Tibial artery (tissue), 4 donors: ENCODE measurements at regions not wholly inside any gene's neighbourhood (a gene's known extent, or its start where the extent isn't known, plus 50 kb on each side); places are given as distances from the start of the nearest gene placed in this dataset.

ENCODE experiments used
- DNase-seq, 2 donors: peaks; one replicate each; pipeline ENCODE4 v3.0.0-alpha.2; 2019
- H3K27ac ChIP-seq, 2 donors: fragments of 200-600 bp; sonication (generic) in 1 of 2; 1 replicate in 1 of 2; 2 replicates in 1 of 2; pipeline ENCODE4 v1.5.1; 2018 to 2019; ENCODE audit warnings: mild to moderate bottlenecking in 1 of 2
- H3K27me3 ChIP-seq, 2 donors: fragments of 200-600 bp; sonication (generic) in 1 of 2; one replicate each; pipeline versions ENCODE4 v1.5.1 to v1.6.0; 2016 to 2019
- H3K36me3 ChIP-seq, 3 donors: fragments of 200-600 bp; sonication (generic) in 2 of 3; one replicate each; pipeline ENCODE4 v1.5.1; 2016 to 2019; ENCODE audit warnings: mild to moderate bottlenecking in 2 of 3
- H3K4me1 ChIP-seq, 4 donors: fragments of 200-600 bp; sonication (generic) in 2 of 4; 1 replicate in 3 of 4; 2 replicates in 1 of 4; pipeline ENCODE4 v1.5.1; 2016 to 2019
- H3K4me3 ChIP-seq, 2 donors: fragments of 200-600 bp; sonication (generic) in 1 of 2; 1 replicate in 1 of 2; 2 replicates in 1 of 2; pipeline ENCODE4 v1.5.1; 2018 to 2019; ENCODE audit warnings: mild to moderate bottlenecking in 2 of 2
- H3K9me3 ChIP-seq, 3 donors: fragments of 200-600 bp; sonication (generic) in 1 of 3; one replicate each; pipeline ENCODE4 v1.5.1; 2016 to 2019
- CTCF ChIP-seq, 2 experiments: fragments of 200-600 bp in 1 of 2; fragments of 450-650 bp in 1 of 2; IDR thresholded peaks; one replicate each; pipeline ENCODE4 v1.5.1; 2017 to 2019; ENCODE audit warnings: antibody characterized with exemption in 2 of 2, mild to moderate bottlenecking in 1 of 2, moderate library complexity in 1 of 2
- intact Hi-C: fragments of 100-400 bp; cut with DNase I; formaldehyde crosslinking; loops from one replicate; pipeline ENCODE4 v1.15.0; 2023; ENCODE audit warnings: low total_unique reads

GRCh38 chr11:134644476-134645456, 232.7 kb upstream of the B3GAT1 start:
- Histone ChIP-seq H3K36me3 (no peaks in the 10 kb centered on the region), H3K27me3 (peaks cover 0 to 23% of the 10 kb centered on the region in 2 donors), H3K27ac (no peak overlapping the region), H3K4me3 (no peak overlapping the region), H3K4me1 (no peaks in the 10 kb centered on the region), H3K9me3 (no peaks in the 10 kb centered on the region)
- peak in 1 of 2 donors; percentile 52 for DNase-seq
- TF ChIP-seq CTCF (IDR thresholded peaks at IDR 0.05): no peak
- intact Hi-C loops: no loop called here

GRCh38 chr11:134643115-134644012, 231.3 kb upstream of the B3GAT1 start:
- Histone ChIP-seq H3K36me3 (no peaks in the 10 kb centered on the region), H3K9me3 (no peaks in the 10 kb centered on the region), H3K4me1 (no peaks in the 10 kb centered on the region), H3K27me3 (peaks cover 0 to 23% of the 10 kb centered on the region in 2 donors), H3K27ac (no peak overlapping the region), H3K4me3 (no peak overlapping the region)
- TF ChIP-seq CTCF (IDR thresholded peaks at IDR 0.05): no peak
- DNase-seq: peak in 1 of 2 donors; percentile 42
- intact Hi-C loops: no loop called here

GRCh38 chr11:134642206-134642605, 230.2 kb upstream of the B3GAT1 start:
- H3K4me1 ChIP-seq: no peaks in the 10 kb centered on the region
- H3K36me3 ChIP-seq: no peaks in the 10 kb centered on the region
- DNase-seq: no peak
- intact Hi-C loops: no loop called here
- H3K9me3 ChIP-seq: no peaks in the 10 kb centered on the region
- no peak overlapping the region for H3K4me3 ChIP-seq
- TF ChIP-seq CTCF (IDR thresholded peaks at IDR 0.05): no peak
- H3K27me3 ChIP-seq: peaks cover 0 to 23% of the 10 kb centered on the region in 2 donors
- no peak overlapping the region for H3K27ac ChIP-seq

GRCh38 chr11:134640971-134641968, 229.2 kb upstream of the B3GAT1 start:
- H3K36me3 ChIP-seq: no peaks in the 10 kb centered on the region
- H3K27ac ChIP-seq: no peak overlapping the region
- H3K4me1 ChIP-seq: no peaks in the 10 kb centered on the region
- no peak overlapping the region for H3K4me3 ChIP-seq
- H3K27me3 ChIP-seq: peaks cover 0 to 17% of the 10 kb centered on the region in 2 donors
- peak in 1 of 2 donors; percentile 52 for DNase-seq
- H3K9me3 ChIP-seq: no peaks in the 10 kb centered on the region
- intact Hi-C loops: no loop called here
- no peak for TF ChIP-seq CTCF (IDR thresholded peaks at IDR 0.05)

- H3K27me3 ChIP-seq: peaks cover 0 to 13% of the 10 kb centered on the region in 2 donors
- intact Hi-C loops: no loop called here
These were observed 228.5 kb upstream of the B3GAT1 start for GRCh38 chr11:134640536-134640935.

More at GRCh38 chr11:134640536-134640935, 228.5 kb upstream of the B3GAT1 start:
- Histone ChIP-seq H3K4me1 (no peaks in the 10 kb centered on the region), H3K27ac (no peak overlapping the region), H3K36me3 (no peaks in the 10 kb centered on the region), H3K4me3 (no peak overlapping the region), H3K9me3 (no peaks in the 10 kb centered on the region)
- DNase-seq: no peak
- TF ChIP-seq CTCF (IDR thresholded peaks at IDR 0.05): no peak
